GM18909 (cell line): ENCODE measurements at regions not wholly inside any gene's neighbourhood (a gene's known extent, or its start where the extent isn't known, plus 50 kb on each side); places are given as distances from the start of the nearest gene placed in this dataset.

ENCODE experiments used
- ATAC-seq: cut with Tn5 transposase; IDR thresholded peaks from one replicate; pipeline ENCODE4 v1.9.1; 2021; ENCODE audit warnings: mild to moderate bottlenecking; ENCODE audit not compliant: unreplicated experiment, poor library complexity

GRCh38 chr6:150651808-150652470 is 52.3 kb downstream of the PLEKHG1 start:
- ATAC-seq: no peak

- ATAC-seq: no peak
Measured at GRCh38 chr6:150652848-150653613, 53.3 kb downstream of the PLEKHG1 start.

- ATAC-seq: no peak
Measured at GRCh38 chr6:150654608-150655007, 54.9 kb downstream of the PLEKHG1 start.

GRCh38 chr6:150656156-150656555 is 56.5 kb downstream of the PLEKHG1 start:
- no peak for ATAC-seq

- ATAC-seq: no peak
Measured at GRCh38 chr6:150658421-150658820, 58.7 kb downstream of the PLEKHG1 start.

- ATAC-seq: no peak
Measured at GRCh38 chr6:150659046-150659763, 59.5 kb downstream of the PLEKHG1 start.

GRCh38 chr6:150661216-150662007 is 61.7 kb downstream of the PLEKHG1 start:
- ATAC-seq: no peak

GRCh38 chr6:150662814-150663213 is 63.1 kb downstream of the PLEKHG1 start:
- ATAC-seq: no peak

GRCh38 chr6:150664091-150664490 is 64.4 kb downstream of the PLEKHG1 start:
- ATAC-seq: no peak

GRCh38 chr6:150666071-150666470 is 66.4 kb downstream of the PLEKHG1 start:
- no peak for ATAC-seq

GRCh38 chr6:150667359-150667758 is 67.7 kb downstream of the PLEKHG1 start:
- no peak for ATAC-seq

GRCh38 chr6:150667977-150668716 is 68.5 kb downstream of the PLEKHG1 start:
- no peak for ATAC-seq

GRCh38 chr6:150668900-150669302 is 69.2 kb downstream of the PLEKHG1 start:
- no peak for ATAC-seq

GRCh38 chr6:150670311-150670710 is 70.6 kb downstream of the PLEKHG1 start:
- no peak for ATAC-seq

GRCh38 chr6:150672800-150673199 is 73.1 kb downstream of the PLEKHG1 start:
- ATAC-seq: no peak

GRCh38 chr6:150673720-150674346 is 74.1 kb downstream of the PLEKHG1 start:
- no peak for ATAC-seq

GRCh38 chr6:150676344-150676743 is 76.7 kb downstream of the PLEKHG1 start:
- no peak for ATAC-seq

GRCh38 chr6:150676772-150677171 is 77.1 kb downstream of the PLEKHG1 start:
- no peak for ATAC-seq

GRCh38 chr6:150680510-150680909 is 80.8 kb downstream of the PLEKHG1 start:
- no peak for ATAC-seq
